ENCODE measurements at regions not wholly inside any gene's neighbourhood (a gene's known extent, or its start where the extent isn't known, plus 50 kb on each side); places are given as distances from the start of the nearest gene placed in this dataset.

- ATAC-seq = no peak
These were observed 193.3 kb upstream of the SYT1 start for GRCh38 chr12:78671295-78671694.

GRCh38 chr12:78672033-78672432 lies 192.5 kb upstream of the SYT1 start:
- H3K4me3 ChIP-seq = no peak overlapping the region
- no peaks in the 10 kb centered on the region for H3K36me3 ChIP-seq
- H3K4me1 ChIP-seq = no peaks in the 10 kb centered on the region
- ATAC-seq (no peak), DNase-seq (no peak)
- TF ChIP-seq, protein P1, sequence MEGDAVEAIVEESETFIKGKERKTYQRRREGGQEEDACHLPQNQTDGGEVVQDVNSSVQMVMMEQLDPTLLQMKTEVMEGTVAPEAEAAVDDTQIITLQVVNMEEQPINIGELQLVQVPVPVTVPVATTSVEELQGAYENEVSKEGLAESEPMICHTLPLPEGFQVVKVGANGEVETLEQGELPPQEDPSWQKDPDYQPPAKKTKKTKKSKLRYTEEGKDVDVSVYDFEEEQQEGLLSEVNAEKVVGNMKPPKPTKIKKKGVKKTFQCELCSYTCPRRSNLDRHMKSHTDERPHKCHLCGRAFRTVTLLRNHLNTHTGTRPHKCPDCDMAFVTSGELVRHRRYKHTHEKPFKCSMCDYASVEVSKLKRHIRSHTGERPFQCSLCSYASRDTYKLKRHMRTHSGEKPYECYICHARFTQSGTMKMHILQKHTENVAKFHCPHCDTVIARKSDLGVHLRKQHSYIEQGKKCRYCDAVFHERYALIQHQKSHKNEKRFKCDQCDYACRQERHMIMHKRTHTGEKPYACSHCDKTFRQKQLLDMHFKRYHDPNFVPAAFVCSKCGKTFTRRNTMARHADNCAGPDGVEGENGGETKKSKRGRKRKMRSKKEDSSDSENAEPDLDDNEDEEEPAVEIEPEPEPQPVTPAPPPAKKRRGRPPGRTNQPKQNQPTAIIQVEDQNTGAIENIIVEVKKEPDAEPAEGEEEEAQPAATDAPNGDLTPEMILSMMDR (IDR thresholded peaks at IDR 0.05) = no peak
- H3K27me3 ChIP-seq = no peaks in the 10 kb centered on the region
- no peaks in the 10 kb centered on the region for H3K9me3 ChIP-seq
- intact Hi-C loops (cut with DNase I) = no loop called here
- no peak overlapping the region for H3K27ac ChIP-seq

More at GRCh38 chr12:78671295-78671694, 193.3 kb upstream of the SYT1 start:
- Histone ChIP-seq H3K27me3 (no peaks in the 10 kb centered on the region), H3K36me3 (no peaks in the 10 kb centered on the region), H3K4me1 (no peaks in the 10 kb centered on the region), H3K9me3 (no peaks in the 10 kb centered on the region), H3K27ac (no peak overlapping the region), H3K4me3 (no peak overlapping the region)
- no peak for DNase-seq
- TF ChIP-seq, protein P1 (IDR thresholded peaks at IDR 0.05) = no peak
- intact Hi-C loops (cut with DNase I) = no loop called here

DNA sequence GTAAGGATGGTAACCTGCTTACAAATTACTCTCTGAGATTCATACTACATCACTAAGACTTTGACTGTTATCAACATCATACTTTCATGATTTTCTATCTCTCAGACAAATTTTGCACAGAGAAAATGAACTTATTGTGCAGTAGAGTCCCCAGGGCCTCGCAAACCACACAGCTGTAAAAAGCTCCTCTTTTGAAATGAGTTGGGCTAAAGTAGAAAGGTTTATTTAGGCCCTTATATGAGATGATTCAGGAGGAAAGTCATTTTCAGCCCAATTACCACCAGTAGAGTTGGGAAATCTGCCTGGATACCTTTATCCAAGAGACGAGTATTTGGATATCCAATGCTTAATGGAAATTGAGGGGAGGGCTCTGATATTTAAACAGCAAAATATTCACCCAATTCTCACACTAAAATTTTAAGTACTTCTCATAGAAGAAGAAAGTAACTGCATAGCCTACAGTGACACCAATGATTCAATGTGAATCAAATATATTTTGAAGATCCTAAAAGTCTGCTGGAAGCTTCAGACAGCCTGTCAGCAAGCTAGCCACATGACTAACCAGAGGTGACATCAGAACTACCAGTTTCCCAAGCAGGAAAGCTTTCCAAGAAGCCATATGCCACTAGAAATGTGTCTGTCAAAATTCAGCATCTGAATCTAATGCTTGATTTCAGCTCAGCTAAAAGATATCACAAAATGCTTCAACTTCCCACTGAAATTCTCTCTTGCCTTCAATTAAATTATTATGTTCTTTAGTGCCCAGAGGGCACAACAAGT lies 190.1 kb upstream of the SYT1 start:
- intact Hi-C loops (cut with DNase I) = no loop called here
- no peak for DNase-seq
- Histone ChIP-seq H3K27me3 (no peaks in the 10 kb centered on the region), H3K4me3 (no peak overlapping the region), H3K4me1 (no peaks in the 10 kb centered on the region), H3K27ac (no peak overlapping the region), H3K9me3 (no peaks in the 10 kb centered on the region), H3K36me3 (no peaks in the 10 kb centered on the region)
- TF ChIP-seq, protein P1 (IDR thresholded peaks at IDR 0.05) = no peak
- ATAC-seq = no peak

- no peaks in the 10 kb centered on the region for H3K4me1 ChIP-seq
- H3K4me3 ChIP-seq = no peak overlapping the region
- H3K36me3 ChIP-seq = no peaks in the 10 kb centered on the region
- H3K9me3 ChIP-seq = no peaks in the 10 kb centered on the region
- intact Hi-C loops (cut with DNase I) = no loop called here
- DNase-seq = no peak
- no peak overlapping the region for H3K27ac ChIP-seq
- TF ChIP-seq, protein P1 (IDR thresholded peaks at IDR 0.05) = no peak
- ATAC-seq = no peak
- no peaks in the 10 kb centered on the region for H3K27me3 ChIP-seq
These were observed 184.0 kb upstream of the SYT1 start for GRCh38 chr12:78680596-78680995.

DNA sequence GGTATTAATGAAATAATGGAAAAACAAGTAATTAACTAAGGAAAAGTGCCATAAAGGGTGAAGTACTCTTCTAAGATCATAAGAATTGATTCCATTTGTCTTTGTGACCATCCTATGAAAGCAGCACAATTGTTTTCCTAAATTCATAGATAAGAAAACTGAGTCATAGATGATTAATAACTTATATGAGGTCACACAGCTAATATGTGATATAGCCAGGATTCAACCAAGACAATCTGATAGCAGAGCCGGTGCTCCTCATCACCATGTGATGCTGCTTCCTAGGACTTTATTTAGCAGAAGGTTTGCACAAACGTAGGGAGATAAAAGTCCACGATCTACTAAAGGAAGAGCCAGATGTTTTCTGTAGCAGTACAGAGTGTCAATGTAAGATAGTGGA lies 181.5 kb upstream of the SYT1 start:
- Histone ChIP-seq H3K36me3 (no peaks in the 10 kb centered on the region), H3K9me3 (no peaks in the 10 kb centered on the region), H3K4me3 (no peak overlapping the region), H3K27ac (no peak overlapping the region), H3K27me3 (no peaks in the 10 kb centered on the region), H3K4me1 (no peaks in the 10 kb centered on the region)
- ATAC-seq (no peak), DNase-seq (no peak)
- intact Hi-C loops (cut with DNase I) = no loop called here
- TF ChIP-seq, protein P1 (IDR thresholded peaks at IDR 0.05) = no peak
